HL-60 (cell line): ENCODE measurements at regions not wholly inside any gene's neighbourhood (a gene's known extent, or its start where the extent isn't known, plus 50 kb on each side); places are given as distances from the start of the nearest gene placed in this dataset.

Source experiments
- CTCF ChIP-seq: IDR thresholded peaks from one replicate; pipeline ENCODE4 v1.5.1; 2011; ENCODE audit warnings: low read length, control low read depth, inconsistent platforms; ENCODE audit not compliant: insufficient read depth
- GABPA ChIP-seq: IDR thresholded peaks from 2 replicates; pipeline ENCODE4 v1.6.1; 2012; ENCODE audit warnings: low read depth
- POLR2AphosphoS5 ChIP-seq: IDR thresholded peaks from 2 replicates; pipeline ENCODE4 v1.6.1; 2012; ENCODE audit warnings: low read depth
- REST ChIP-seq: IDR thresholded peaks from 2 replicates; pipeline ENCODE4 v1.6.1; 2012; ENCODE audit warnings: low read depth; ENCODE audit not compliant: insufficient replicate concordance

- TF ChIP-seq GABPA (no peak), CTCF (no peak), REST (no peak), POLR2AphosphoS5 (no peak)
Measured at GRCh38 chr9:34869390-34869789, 88.7 kb upstream of the PHF24 start.
